HG02678 (cell line): ENCODE measurements at regions not wholly inside any gene's neighbourhood (a gene's known extent, or its start where the extent isn't known, plus 50 kb on each side); places are given as distances from the start of the nearest gene placed in this dataset.
"Not testable (repeated sequence)": the region's sequence is repeated elsewhere in the genome, so short reads cannot be mapped to it uniquely, and the experiment has no call there.

Source experiments
- ATAC-seq: cut with Tn5 transposase; IDR thresholded peaks from one replicate; pipeline ENCODE4 v1.9.1; 2021; ENCODE audit warnings: mild to moderate bottlenecking, moderate library complexity; ENCODE audit not compliant: unreplicated experiment

GRCh38 chr13:86840250-86841191, 830.6 kb upstream of the SLITRK5 start:
- ATAC-seq, result no peak

- no peak for ATAC-seq
Observed at GRCh38 chr13:86841264-86841663, 829.9 kb upstream of the SLITRK5 start.

- no peak for ATAC-seq
Observed at GRCh38 chr13:86846501-86846900, 824.7 kb upstream of the SLITRK5 start.

- ATAC-seq, result no peak
Observed at GRCh38 chr13:86848716-86849115, 822.5 kb upstream of the SLITRK5 start.

- ATAC-seq, result no peak
Observed at GRCh38 chr13:86856991-86857390, 814.2 kb upstream of the SLITRK5 start.

GRCh38 chr13:86858216-86858615, 813.0 kb upstream of the SLITRK5 start:
- ATAC-seq, result no peak

- ATAC-seq, result no peak
Observed at GRCh38 chr13:86862137-86862536, 809.0 kb upstream of the SLITRK5 start.

GRCh38 chr13:86864376-86864775, 806.8 kb upstream of the SLITRK5 start:
- ATAC-seq, result no peak

GRCh38 chr13:86870444-86870843, 800.7 kb upstream of the SLITRK5 start:
- no peak for ATAC-seq

- ATAC-seq, result no peak
Observed at GRCh38 chr13:86877441-86877840, 793.7 kb upstream of the SLITRK5 start.

- ATAC-seq, result no peak
Observed at GRCh38 chr13:86878781-86879180, 792.4 kb upstream of the SLITRK5 start.

GRCh38 chr13:86881390-86881789, 789.8 kb upstream of the SLITRK5 start:
- no peak for ATAC-seq

GRCh38 chr13:86882107-86882506, 789.1 kb upstream of the SLITRK5 start:
- ATAC-seq, result no peak

- ATAC-seq, result no peak
Observed at GRCh38 chr13:86882835-86883234, 788.3 kb upstream of the SLITRK5 start.

- ATAC-seq, result no peak
Observed at GRCh38 chr13:86892330-86892729, 778.8 kb upstream of the SLITRK5 start.

GRCh38 chr13:86900906-86901305, 770.3 kb upstream of the SLITRK5 start:
- ATAC-seq, result no peak

- no peak for ATAC-seq
Observed at GRCh38 chr13:86906127-86906874, 764.9 kb upstream of the SLITRK5 start.

- ATAC-seq, result no peak
Observed at GRCh38 chr13:86907156-86907555, 764.0 kb upstream of the SLITRK5 start.

GRCh38 chr13:86909318-86909717, 761.9 kb upstream of the SLITRK5 start:
- ATAC-seq, result no peak

- ATAC-seq, result no peak
Observed at GRCh38 chr13:86914757-86915156, 756.4 kb upstream of the SLITRK5 start.

- ATAC-seq, result not testable (repeated sequence)
Observed at GRCh38 chr13:86917438-86917837, 753.7 kb upstream of the SLITRK5 start.

- ATAC-seq, result no peak
Observed at GRCh38 chr13:86918682-86919081, 752.5 kb upstream of the SLITRK5 start.
